HG03064 (cell line): ENCODE measurements at regions not wholly inside any gene's neighbourhood (a gene's known extent, or its start where the extent isn't known, plus 50 kb on each side); places are given as distances from the start of the nearest gene placed in this dataset.
"Not testable (repeated sequence)": the region's sequence is repeated elsewhere in the genome, so short reads cannot be mapped to it uniquely, and the experiment has no call there.

Experiments used
- ATAC-seq: cut with Tn5 transposase; IDR thresholded peaks from one replicate; pipeline ENCODE4 v1.9.1; 2021; ENCODE audit warnings: low read depth; ENCODE audit not compliant: unreplicated experiment

- no peak for ATAC-seq
Measured at GRCh38 chr2:150689590-150689989, 202.1 kb upstream of the RND3 start.

DNA sequence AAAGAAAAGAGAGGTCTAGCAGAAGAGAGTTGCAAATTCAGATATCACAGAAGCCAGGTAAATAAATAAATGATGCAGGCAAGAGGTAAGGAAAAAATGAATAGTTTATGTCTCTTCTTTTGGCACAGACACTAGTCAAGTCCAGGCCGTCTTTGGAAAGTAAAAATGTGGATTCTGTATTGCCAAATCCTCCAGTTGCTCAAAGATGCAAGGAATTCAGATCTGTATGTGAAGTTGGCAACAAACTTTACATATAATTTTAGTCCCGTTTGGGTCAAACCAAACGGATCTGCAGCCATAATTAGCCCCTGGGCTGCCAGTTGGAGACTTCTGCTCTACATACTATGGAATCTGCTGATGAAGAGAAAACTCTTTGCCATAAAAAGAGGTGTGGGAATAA lies 200.5 kb upstream of the RND3 start:
- no peak for ATAC-seq

- ATAC-seq: no peak
Measured at GRCh38 chr2:150686391-150686790, 198.9 kb upstream of the RND3 start.

DNA sequence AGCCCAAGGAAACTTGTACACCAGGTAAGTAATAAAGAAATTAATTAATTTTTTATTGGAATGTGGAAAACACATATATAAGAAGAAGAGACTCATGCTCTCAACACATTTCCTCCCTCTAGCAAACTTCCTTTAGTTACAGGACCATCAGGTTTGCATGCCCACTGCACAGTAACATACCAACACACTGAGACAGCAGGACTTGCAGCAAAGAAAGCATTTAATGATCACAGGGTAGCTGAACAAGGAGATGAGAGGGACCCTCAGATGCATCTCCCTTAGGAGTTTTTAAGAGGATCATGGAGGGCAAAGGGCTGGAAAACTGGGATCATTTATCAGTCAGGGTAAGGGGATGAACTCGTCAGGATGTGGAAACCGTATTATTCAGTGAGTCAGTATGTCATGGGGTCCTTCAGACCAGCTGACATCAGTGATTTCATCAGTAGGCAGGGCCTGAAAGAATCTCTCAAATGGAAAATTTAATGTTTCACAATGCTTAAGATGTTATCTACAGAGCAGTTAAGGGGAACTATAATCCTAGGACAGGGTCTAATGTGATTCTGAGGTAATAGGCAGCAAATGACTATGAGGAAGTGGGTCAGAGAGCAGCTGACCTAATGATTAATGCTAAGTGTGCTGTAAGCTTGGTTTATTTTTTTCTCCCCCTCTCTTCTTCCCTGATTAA lies 193.8 kb upstream of the RND3 start:
- no peak for ATAC-seq

DNA sequence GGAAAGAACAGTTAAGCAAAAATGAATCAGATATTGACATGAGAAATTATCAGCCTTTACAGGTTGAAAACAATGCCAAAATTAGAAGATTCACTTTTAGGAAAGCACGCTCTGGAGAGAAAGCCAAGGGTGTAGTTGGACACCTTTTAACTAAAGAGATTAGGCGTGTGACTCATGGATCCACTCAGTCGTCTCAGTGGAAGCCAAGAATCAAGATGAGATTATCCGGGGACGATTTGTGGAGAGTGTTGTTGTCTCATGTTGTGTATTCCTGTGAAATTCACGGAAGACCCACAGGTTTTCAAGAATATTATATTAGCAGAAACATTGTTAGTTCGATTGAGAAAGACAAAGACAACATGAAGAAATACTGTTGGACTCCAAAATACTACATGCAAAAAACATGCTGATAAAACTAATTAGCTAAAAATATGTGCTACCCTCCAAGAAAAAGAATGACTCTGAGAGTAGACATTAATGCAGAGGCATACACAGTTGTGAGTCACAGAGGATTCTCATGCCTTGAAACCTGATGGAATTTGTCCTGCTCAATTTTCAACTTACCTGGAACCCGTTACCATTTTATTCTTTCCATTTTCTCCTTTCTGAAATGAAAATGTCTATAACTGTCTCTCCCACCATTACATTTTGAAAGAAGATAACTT lies 192.1 kb upstream of the RND3 start:
- ATAC-seq: no peak

- ATAC-seq: no peak
Measured at GRCh38 chr2:150677551-150677950, 190.1 kb upstream of the RND3 start.

GRCh38 chr2:150676747-150677383 lies 189.4 kb upstream of the RND3 start:
- ATAC-seq: no peak

GRCh38 chr2:150675807-150676206 lies 188.3 kb upstream of the RND3 start:
- ATAC-seq: no peak

GRCh38 chr2:150674283-150674682 lies 186.8 kb upstream of the RND3 start:
- ATAC-seq: no peak

DNA sequence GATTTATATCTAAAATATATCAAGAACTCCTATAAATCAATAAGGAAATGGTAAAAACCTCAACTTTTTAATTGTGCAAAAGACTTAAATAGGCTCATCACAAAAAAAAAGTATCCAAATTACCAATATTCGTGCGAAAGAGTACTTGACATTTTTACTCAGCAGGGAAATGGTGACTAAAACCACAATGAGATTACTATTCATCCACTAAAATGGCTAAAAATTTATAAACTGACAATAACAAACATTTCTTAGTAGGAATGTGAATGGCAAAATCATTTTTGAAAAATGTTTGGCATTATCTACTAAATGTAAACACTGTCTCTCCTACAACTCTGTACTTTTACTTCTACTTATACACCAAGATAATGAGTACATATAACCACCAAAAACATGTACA lies 184.8 kb upstream of the RND3 start:
- no peak for ATAC-seq

DNA sequence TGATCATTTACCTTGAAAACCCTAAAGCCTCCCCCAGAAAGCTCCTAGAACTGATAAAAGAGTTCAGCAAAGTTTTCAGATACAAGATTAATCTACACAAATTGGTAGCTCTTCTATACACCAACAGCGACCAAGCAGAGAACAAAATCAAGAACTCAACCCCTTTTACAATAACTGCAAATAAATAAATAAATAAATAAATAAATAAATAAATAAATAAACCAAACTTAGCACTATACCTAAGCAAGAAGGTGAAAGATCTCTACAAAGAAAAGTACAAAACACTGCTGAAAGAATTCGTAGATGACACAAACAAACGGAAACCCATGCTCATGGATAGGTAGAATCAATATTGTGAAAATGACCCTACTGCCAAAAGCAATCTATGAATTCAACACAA lies 182.0 kb upstream of the RND3 start:
- ATAC-seq: no peak

DNA sequence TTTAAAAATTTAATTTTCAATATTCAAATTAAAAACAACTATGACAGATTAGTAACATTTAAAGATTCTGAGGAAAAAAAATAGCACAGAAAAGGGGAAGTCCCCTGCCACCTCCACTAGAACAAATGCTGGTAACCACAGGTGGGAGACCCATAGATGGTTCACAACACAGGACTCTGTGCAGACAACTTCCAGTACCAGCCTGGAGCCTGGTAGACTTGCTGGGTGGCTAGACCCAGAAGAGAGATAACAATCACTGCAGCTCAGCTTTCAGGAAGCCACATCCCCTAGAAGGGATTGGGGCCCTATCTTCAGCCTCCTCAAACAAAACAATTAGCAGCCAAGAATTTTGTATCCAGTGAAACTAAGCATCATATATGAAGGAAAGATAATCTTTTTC lies 179.6 kb upstream of the RND3 start:
- ATAC-seq: not testable (repeated sequence)

DNA sequence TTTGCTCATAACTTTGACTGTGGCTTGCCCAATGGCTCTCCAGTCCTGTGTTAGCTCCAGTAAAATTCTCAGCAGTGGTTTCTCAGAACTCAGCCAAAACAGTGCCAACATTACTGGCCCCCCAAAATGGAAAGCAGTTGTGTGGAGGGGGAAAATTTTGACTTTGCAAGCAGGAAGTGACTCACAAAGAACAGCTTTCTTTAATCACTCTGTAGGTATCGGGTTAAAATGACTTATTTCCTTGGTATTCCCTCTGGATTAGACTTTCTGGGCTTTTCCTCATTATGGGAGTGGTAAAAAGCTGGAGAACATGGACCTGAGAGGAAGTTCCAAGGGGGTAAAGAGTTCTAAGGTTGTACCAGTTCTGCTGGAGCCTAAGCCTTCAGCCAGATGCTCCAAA lies 175.7 kb upstream of the RND3 start:
- ATAC-seq: no peak

- ATAC-seq: no peak
Measured at GRCh38 chr2:150656002-150656401, 168.5 kb upstream of the RND3 start.

DNA sequence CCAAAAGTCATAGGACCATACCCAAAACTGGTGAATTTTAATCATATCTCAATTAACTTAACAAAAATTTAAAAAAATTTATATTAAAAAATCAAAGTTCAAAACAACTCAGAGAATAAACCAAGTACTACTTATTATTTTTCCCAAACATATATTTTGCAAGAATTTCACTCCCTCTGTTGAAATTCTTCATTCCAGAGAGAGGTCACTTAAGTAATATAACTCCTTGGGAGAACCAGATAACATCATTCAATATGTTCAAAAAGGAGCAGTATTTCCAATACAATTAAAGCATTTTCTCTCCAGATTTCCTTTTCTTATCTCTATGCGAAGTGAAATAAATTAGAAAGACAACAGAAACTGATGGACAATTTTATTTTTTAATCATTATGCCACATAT lies 165.9 kb upstream of the RND3 start:
- ATAC-seq: no peak

- ATAC-seq: no peak
Measured at GRCh38 chr2:150647943-150648342, 160.5 kb upstream of the RND3 start.

GRCh38 chr2:150646746-150647145 lies 159.3 kb upstream of the RND3 start:
- no peak for ATAC-seq

GRCh38 chr2:150644298-150645067 lies 157.0 kb upstream of the RND3 start:
- ATAC-seq: no peak

DNA sequence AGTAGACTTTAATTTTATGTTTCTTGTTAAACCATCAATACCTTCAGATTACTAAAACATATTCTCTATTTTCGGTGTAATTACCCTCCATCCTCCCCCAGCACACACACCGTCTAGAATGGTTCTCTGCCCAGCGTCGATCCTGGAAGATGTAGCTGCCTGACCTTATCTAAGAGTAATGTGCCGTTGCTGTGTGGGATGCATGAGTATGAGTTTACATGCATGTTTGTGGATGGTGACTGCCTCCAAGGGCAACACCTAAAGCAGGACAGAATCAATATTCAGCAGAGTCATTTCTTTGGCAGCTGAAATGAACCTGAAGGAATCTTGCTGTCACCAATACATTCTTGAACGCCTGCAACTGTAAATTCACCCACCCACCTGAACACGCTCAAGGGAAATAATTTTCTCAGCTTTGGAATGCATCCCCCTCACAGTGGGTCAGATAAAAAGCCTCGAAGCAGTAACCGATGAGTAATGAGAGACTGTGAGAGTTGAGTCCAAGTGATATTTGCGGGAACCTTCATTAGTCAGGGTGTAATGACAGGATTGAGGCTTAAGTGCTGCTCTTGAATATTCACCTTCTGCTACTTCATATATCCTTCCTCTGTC lies 155.8 kb upstream of the RND3 start:
- no peak for ATAC-seq

GRCh38 chr2:150640039-150640438 lies 152.6 kb upstream of the RND3 start:
- ATAC-seq: no peak

DNA sequence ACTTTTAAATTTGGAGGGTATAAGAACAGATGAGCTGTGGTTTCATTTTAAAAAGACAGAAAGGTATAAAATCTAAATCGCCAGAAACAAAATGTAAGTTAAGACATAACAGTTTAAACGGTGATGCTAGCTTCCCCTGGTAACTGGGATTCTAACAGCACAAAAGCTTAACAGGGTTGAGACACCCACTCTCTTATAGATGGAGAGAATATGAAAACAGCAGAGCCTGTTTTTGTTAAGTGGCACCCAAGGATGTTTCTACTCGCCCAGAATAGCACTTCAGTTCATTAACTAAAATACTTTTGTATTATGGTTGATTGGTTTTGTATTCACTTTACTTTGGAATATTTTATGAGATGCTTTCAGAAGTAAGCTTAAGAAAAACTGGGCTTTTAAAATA lies 151.9 kb upstream of the RND3 start:
- no peak for ATAC-seq
